ENCODE measurements at regions not wholly inside any gene's neighbourhood (a gene's known extent, or its start where the extent isn't known, plus 50 kb on each side); places are given as distances from the start of the nearest gene placed in this dataset.

DNA sequence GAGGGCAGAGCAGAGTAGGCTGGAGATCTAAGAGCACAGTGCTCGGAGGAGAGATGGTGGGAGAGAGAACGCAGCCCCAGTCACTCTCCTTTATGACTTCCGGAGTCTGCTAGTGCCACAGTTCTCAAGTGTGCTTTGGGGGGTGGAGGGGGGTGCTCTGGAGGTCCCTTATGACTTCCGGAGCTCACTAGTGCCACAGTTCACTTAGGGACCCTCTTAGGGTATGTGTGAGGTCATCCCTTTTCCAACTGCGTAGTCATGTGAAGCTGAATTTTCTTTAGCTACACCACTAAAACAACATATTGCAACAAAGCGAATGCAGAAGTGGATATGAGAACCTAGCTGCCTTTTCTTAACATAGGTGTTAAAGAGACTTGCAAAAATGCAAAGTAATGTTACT, 153.7 kb upstream of the KCTD1 start:
- Histone ChIP-seq H3K36me3 (no peaks in the 10 kb centered on the region), H3K4me1 (ENCODE audit: low read depth) (peaks cover 11% of the 10 kb centered on the region), H3K9me3 (ENCODE audit: low read depth) (no peaks in the 10 kb centered on the region), H3K4me3 (no peak overlapping the region), H3K27ac (no peak overlapping the region), H3K27me3 (no peaks in the 10 kb centered on the region)
- TF ChIP-seq, protein P1, sequence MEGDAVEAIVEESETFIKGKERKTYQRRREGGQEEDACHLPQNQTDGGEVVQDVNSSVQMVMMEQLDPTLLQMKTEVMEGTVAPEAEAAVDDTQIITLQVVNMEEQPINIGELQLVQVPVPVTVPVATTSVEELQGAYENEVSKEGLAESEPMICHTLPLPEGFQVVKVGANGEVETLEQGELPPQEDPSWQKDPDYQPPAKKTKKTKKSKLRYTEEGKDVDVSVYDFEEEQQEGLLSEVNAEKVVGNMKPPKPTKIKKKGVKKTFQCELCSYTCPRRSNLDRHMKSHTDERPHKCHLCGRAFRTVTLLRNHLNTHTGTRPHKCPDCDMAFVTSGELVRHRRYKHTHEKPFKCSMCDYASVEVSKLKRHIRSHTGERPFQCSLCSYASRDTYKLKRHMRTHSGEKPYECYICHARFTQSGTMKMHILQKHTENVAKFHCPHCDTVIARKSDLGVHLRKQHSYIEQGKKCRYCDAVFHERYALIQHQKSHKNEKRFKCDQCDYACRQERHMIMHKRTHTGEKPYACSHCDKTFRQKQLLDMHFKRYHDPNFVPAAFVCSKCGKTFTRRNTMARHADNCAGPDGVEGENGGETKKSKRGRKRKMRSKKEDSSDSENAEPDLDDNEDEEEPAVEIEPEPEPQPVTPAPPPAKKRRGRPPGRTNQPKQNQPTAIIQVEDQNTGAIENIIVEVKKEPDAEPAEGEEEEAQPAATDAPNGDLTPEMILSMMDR (IDR thresholded peaks at IDR 0.05; ENCODE audit: low read depth, low read length), result no peak
- DNase-seq (ENCODE audit: low read depth in 1 of 2, low spot score in 1 of 2), result no peak

DNA sequence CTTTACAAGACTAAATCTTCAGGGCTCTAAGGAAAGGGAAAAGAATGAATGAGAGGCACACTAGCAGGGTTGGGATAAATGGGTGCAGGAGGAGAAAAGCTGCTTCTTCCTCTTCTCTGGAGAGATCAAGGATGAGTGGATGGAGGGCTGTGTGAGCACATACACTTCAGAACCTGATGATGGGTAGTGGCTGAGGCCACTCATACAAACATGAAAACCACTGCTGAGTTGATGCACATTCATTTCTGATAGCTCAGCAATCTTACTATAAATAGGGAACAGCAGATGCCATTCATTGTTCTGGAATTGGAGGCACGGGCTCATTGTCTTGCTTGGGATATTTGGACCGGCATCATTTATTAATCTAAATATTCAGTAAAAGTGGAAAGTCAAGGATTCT, 152.4 kb upstream of the KCTD1 start:
- Histone ChIP-seq H3K9me3 (ENCODE audit: low read depth) (no peaks in the 10 kb centered on the region), H3K4me3 (no peak overlapping the region), H3K4me1 (ENCODE audit: low read depth) (peaks cover 11% of the 10 kb centered on the region), H3K36me3 (no peaks in the 10 kb centered on the region), H3K27ac (no peak overlapping the region), H3K27me3 (no peaks in the 10 kb centered on the region)
- TF ChIP-seq, protein P1 (IDR thresholded peaks at IDR 0.05; ENCODE audit: low read depth, low read length), result no peak
- peak in 1 of 2 donors; percentile 18 for DNase-seq (ENCODE audit: low read depth in 1 of 2, low spot score in 1 of 2)

DNA sequence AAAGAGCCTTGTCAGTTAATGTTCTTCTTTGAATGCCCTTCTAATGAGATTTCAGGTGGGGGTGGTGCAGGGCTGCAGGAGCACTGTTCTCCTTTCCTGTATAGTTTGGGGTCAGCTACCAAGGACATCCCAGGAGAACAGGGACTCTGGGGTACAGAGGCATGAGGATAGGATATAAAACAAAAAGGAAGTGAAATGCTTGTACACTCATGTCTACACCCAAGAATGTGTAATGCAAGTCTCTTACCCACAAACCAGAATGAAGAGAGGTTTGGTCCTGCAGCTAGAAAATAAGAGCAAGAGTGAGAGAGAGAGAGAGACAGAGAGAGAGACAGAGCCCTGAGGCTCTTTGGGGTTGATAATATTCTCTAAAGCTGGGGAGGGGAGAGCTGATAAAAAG, 151.8 kb upstream of the KCTD1 start:
- no peaks in the 10 kb centered on the region for H3K27me3 ChIP-seq
- no peaks in the 10 kb centered on the region for H3K36me3 ChIP-seq
- peaks cover 11% of the 10 kb centered on the region for H3K4me1 ChIP-seq (ENCODE audit: low read depth)
- no peaks in the 10 kb centered on the region for H3K9me3 ChIP-seq (ENCODE audit: low read depth)
- no peak overlapping the region for H3K27ac ChIP-seq
- H3K4me3 ChIP-seq, result no peak overlapping the region
- DNase-seq (ENCODE audit: low read depth in 1 of 2, low spot score in 1 of 2), result no peak
- TF ChIP-seq, protein P1 (IDR thresholded peaks at IDR 0.05; ENCODE audit: low read depth, low read length), result no peak

DNA sequence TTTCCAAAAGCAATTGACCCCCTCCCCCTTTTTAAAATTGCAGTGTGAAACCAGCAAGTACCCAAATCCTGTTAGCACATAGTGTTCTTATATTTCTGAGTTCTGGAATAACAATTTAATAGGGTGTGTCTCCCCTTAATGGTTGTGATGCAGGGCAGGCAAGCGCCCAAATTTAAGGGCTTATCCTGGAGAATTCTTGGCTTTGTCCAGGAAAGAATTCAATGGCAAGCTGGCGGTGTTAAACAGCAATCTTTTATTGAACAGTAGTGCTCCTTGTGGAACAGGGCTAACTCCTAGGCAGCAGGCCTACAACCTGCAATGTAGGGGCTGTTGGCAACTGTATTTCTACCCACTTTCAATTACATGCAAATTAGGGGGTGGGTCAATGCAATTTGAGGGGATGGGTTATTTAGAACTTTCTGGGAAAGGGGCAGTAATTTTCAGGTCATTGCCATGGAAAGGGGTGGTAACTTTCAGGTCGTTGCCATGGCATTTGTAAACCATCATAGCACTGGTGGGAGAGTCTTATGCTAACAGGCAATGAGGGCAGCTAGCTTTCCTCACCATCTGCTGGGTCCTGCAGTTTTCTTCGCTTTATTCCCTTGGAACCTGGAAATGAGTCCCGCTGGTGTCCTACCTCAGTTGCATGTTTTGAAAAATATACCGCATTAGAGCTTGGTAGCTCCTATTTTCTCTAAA, 149.0 kb upstream of the KCTD1 start:
- H3K4me1 ChIP-seq (ENCODE audit: low read depth), result peaks cover 11% of the 10 kb centered on the region
- no peaks in the 10 kb centered on the region for H3K36me3 ChIP-seq
- H3K27ac ChIP-seq, result no peak overlapping the region
- H3K27me3 ChIP-seq, result no peaks in the 10 kb centered on the region
- DNase-seq (ENCODE audit: low read depth in 1 of 2, low spot score in 1 of 2), result no peak
- H3K9me3 ChIP-seq (ENCODE audit: low read depth), result no peaks in the 10 kb centered on the region
- no peak overlapping the region for H3K4me3 ChIP-seq
- TF ChIP-seq, protein P1 (IDR thresholded peaks at IDR 0.05; ENCODE audit: low read depth, low read length), result no peak

DNA sequence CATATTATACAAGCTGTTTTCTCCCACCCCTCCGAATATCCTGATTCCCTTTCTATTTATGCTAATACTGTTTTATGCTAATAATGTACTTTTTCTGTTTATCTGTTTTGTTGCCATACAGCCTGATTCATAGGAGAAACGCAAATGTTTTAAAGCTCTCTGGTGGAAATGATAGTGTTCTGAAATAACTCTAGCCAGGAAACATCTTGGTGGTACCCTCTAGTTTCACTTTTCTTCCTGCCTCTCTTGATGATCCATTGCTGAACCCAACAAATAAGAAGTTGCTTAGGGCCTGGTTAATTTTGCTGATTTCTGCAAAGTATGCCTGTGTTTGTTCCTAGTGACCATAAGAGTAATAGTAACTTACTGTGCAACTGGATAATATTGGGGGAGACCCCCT, 148.4 kb upstream of the KCTD1 start:
- no peak overlapping the region for H3K4me3 ChIP-seq
- TF ChIP-seq, protein P1 (IDR thresholded peaks at IDR 0.05; ENCODE audit: low read depth, low read length), result no peak
- no peaks in the 10 kb centered on the region for H3K9me3 ChIP-seq (ENCODE audit: low read depth)
- DNase-seq (ENCODE audit: low read depth in 1 of 2, low spot score in 1 of 2), result no peak
- no peaks in the 10 kb centered on the region for H3K27me3 ChIP-seq
- H3K4me1 ChIP-seq (ENCODE audit: low read depth), result peaks cover 11% of the 10 kb centered on the region
- H3K36me3 ChIP-seq, result no peaks in the 10 kb centered on the region
- H3K27ac ChIP-seq, result no peak overlapping the region
